IMR-90 (cell line): ENCODE measurements at regions not wholly inside any gene's neighbourhood (a gene's known extent, or its start where the extent isn't known, plus 50 kb on each side); places are given as distances from the start of the nearest gene placed in this dataset.

ENCODE experiments used
- ATAC-seq: fragments of 200-7000 bp; cut with Tn5 transposase; 2 replicates; pipeline ENCODE4 v1.9.1; 2020; ENCODE audit warnings: low read depth, mild to moderate bottlenecking, moderate library complexity
- BruUV-seq: library from RNA; stranded (reverse); fragments of 400-500 nt; replicated peaks from 2 replicates; lab custom pipeline; 2021; lab: Mats Ljungman, UMichigan
- CTCF ChIA-PET: fragments of 300-600 bp; formaldehyde crosslinking; extraction: SDS; loops from one replicate; lab custom pipeline; 2021; ENCODE audit warnings: antibody characterized with exemption; lab: Yijun Ruan, JAX
- POLR2A ChIA-PET: fragments of 300-600 bp; sonication (Branson Sonifier 250); formaldehyde crosslinking; loops from one replicate; lab custom pipeline; 2022; ENCODE audit warnings: antibody characterized with exemption; ENCODE audit not compliant: unreplicated experiment; lab: Charles Lee
- DNase-seq: peaks from one replicate; pipeline ENCODE4 v3.0.0; 2013
- H2AFZ ChIP-seq: replicated peaks from 2 replicates; pipeline ENCODE3; 2013; ENCODE audit warnings: low read length, mild to moderate bottlenecking; ENCODE audit not compliant: poor library complexity
- H2AK5ac ChIP-seq: 2 replicates; pipeline ENCODE4 v1.6.1; 2013; ENCODE audit warnings: low read depth, low read length, inconsistent platforms
- H2AK9ac ChIP-seq: replicated peaks from 2 replicates; pipeline ENCODE3; 2013; ENCODE audit warnings: mild to moderate bottlenecking, low read depth, low read length, moderate library complexity; ENCODE audit not compliant: poor library complexity
- H2BK120ac ChIP-seq: 2 replicates; pipeline ENCODE4 v1.6.1; 2013; ENCODE audit warnings: low read depth, low read length, inconsistent platforms
- H2BK15ac ChIP-seq: 3 replicates; pipeline ENCODE4 v1.6.1; 2013; ENCODE audit warnings: low read depth, low read length, inconsistent platforms
- H2BK20ac ChIP-seq: 2 replicates; pipeline ENCODE4 v1.6.1; 2013; ENCODE audit warnings: low read depth, mild to moderate bottlenecking, inconsistent platforms, low read length, moderate library complexity
- H2BK5ac ChIP-seq: 2 replicates; pipeline ENCODE4 v1.6.1; 2013; ENCODE audit warnings: mild to moderate bottlenecking, low read depth, low read length, inconsistent platforms; ENCODE audit not compliant: poor library complexity, severe bottlenecking
- H3K14ac ChIP-seq: replicated peaks from 2 replicates; pipeline ENCODE4 v1.6.1; 2013; ENCODE audit warnings: low read depth, low read length, inconsistent platforms
- H3K18ac ChIP-seq: 2 replicates; pipeline ENCODE4 v1.6.1; 2013; ENCODE audit warnings: low read depth, low read length, control low read depth
- H3K23ac ChIP-seq: 2 replicates; pipeline ENCODE4 v1.6.1; 2013; ENCODE audit warnings: low read depth, low read length, inconsistent platforms
- H3K27ac ChIP-seq: 2 replicates; pipeline ENCODE4 v1.5.1; 2013; ENCODE audit warnings: mild to moderate bottlenecking, control low read depth, low read length; ENCODE audit not compliant: insufficient read depth
- H3K27me3 ChIP-seq: 2 replicates; pipeline ENCODE4 v1.6.1; 2013; ENCODE audit warnings: low read length; ENCODE audit not compliant: control insufficient read depth, insufficient read depth
- H3K36me3 ChIP-seq: 2 replicates; pipeline ENCODE4 v1.6.1; 2013; ENCODE audit warnings: low read length, mixed read lengths; ENCODE audit not compliant: control insufficient read depth, insufficient read depth
- H3K4ac ChIP-seq: 2 replicates; pipeline ENCODE4 v1.6.1; 2013; ENCODE audit warnings: low read depth, low read length, inconsistent platforms
- H3K4me1 ChIP-seq: 2 replicates; pipeline ENCODE4 v1.6.1; 2013; ENCODE audit warnings: low read length, mixed read lengths; ENCODE audit not compliant: control insufficient read depth, insufficient read depth
- H3K4me2 ChIP-seq: 2 replicates; pipeline ENCODE4 v1.6.1; 2013; ENCODE audit warnings: low read depth, mild to moderate bottlenecking, control low read depth, low read length, moderate library complexity
- H3K4me3 ChIP-seq: 2 replicates; pipeline ENCODE4 v1.5.1; 2013; ENCODE audit warnings: low read depth, mild to moderate bottlenecking, control low read depth, low read length, moderate library complexity; ENCODE audit not compliant: insufficient read depth
- H3K56ac ChIP-seq: 2 replicates; pipeline ENCODE4 v1.6.1; 2013; ENCODE audit warnings: low read length, inconsistent platforms; ENCODE audit not compliant: insufficient read depth; ENCODE audit errors: extremely low read depth
- H3K79me1 ChIP-seq, 2 experiments: 2 replicates each; pipeline ENCODE4 v1.6.1; 2013; ENCODE audit warnings: low read length in 2 of 2, inconsistent platforms in 1 of 2, low read depth in 1 of 2
- H3K9ac ChIP-seq: 2 replicates; pipeline ENCODE4 v1.6.1; 2013; ENCODE audit warnings: low read depth, low read length, control low read depth
- H3K9me1 ChIP-seq: 2 replicates; pipeline ENCODE4 v1.6.1; 2013; ENCODE audit warnings: low read length, inconsistent platforms; ENCODE audit not compliant: insufficient read depth
- H3K9me3 ChIP-seq: 2 replicates; pipeline ENCODE4 v1.6.1; 2013; ENCODE audit warnings: low read length; ENCODE audit not compliant: control insufficient read depth, insufficient read depth
- H4K20me1 ChIP-seq: 2 replicates; pipeline ENCODE4 v1.6.1; 2013; ENCODE audit warnings: low read length, inconsistent platforms; ENCODE audit not compliant: insufficient read depth
- H4K5ac ChIP-seq: 2 replicates; pipeline ENCODE4 v1.6.1; 2013; ENCODE audit warnings: mild to moderate bottlenecking, low read depth, low read length, control low read depth
- H4K8ac ChIP-seq, 2 experiments: 2 replicates each; pipeline ENCODE4 v1.6.1; 2013; ENCODE audit warnings: low read depth in 2 of 2, low read length in 2 of 2, control low read depth in 1 of 2, inconsistent platforms in 1 of 2
- H4K91ac ChIP-seq: 2 replicates; pipeline ENCODE4 v1.6.1; 2013; ENCODE audit warnings: low read depth, low read length, inconsistent platforms; ENCODE audit not compliant: insufficient read depth
- MAZ ChIP-seq: IDR thresholded peaks from 2 replicates; pipeline ENCODE4 v1.6.1; 2012; ENCODE audit warnings: low read depth, mild to moderate bottlenecking, low read length, improper control_type of control experiment, moderate library complexity, borderline replicate concordance
- MXI1 ChIP-seq: IDR thresholded peaks from 2 replicates; pipeline ENCODE4 v1.6.1; 2012; ENCODE audit warnings: low read depth, mild to moderate bottlenecking, low read length, moderate library complexity, borderline replicate concordance
- NFE2L2 ChIP-seq: fragments of 150-350 bp; IDR thresholded peaks from 2 replicates; pipeline ENCODE4 v1.6.1; 2016; ENCODE audit warnings: low read depth, mild to moderate bottlenecking, low read length
- POLR2A ChIP-seq: IDR thresholded peaks from 2 replicates; pipeline ENCODE4 v1.6.1; 2012; ENCODE audit warnings: mild to moderate bottlenecking, low read depth, low read length
- RAD21 ChIP-seq: IDR thresholded peaks from 2 replicates; pipeline ENCODE4 v1.6.1; 2012; ENCODE audit warnings: low read length, improper control_type of control experiment
- RCOR1 ChIP-seq: IDR thresholded peaks from 2 replicates; pipeline ENCODE4 v1.6.1; 2012; ENCODE audit warnings: mild to moderate bottlenecking, low read length, improper control_type of control experiment; ENCODE audit not compliant: insufficient replicate concordance
- RFX5 ChIP-seq: IDR thresholded peaks from 2 replicates; pipeline ENCODE4 v1.8.0; 2012; ENCODE audit warnings: low read depth, mild to moderate bottlenecking, low read length, moderate library complexity
- SMC3 ChIP-seq: fragments of 150-350 bp; IDR thresholded peaks from 2 replicates; pipeline ENCODE4 v1.6.1; 2016; ENCODE audit warnings: low read depth, mild to moderate bottlenecking, antibody characterized with exemption, low read length, moderate library complexity
- WGBS, 2 experiments: methylation state at CpG; one replicate each; pipeline versions ENCODE4 v1.1.5 to v1.1.7; 2013; ENCODE audit warnings: missing lambda C conversion rate in 2 of 2; ENCODE audit not compliant: insufficient read length in 1 of 2; ENCODE audit errors: extremely low coverage in 2 of 2; 5-methylcytosine and 5-hydroxymethylcytosine counted together
- dilution Hi-C: fragments of 300-500 bp; cut with HindIII; formaldehyde crosslinking; loops from one replicate; pipeline ENCODE4 v1.14.3; 2018; ENCODE audit warnings: low sequenced_read_pairs; ENCODE audit not compliant: unreplicated experiment
- in situ Hi-C: fragments of 300-500 bp; cut with MboI; formaldehyde crosslinking; loops from 3 replicates; pipeline ENCODE4 v1.14.3; 2019; ENCODE audit warnings: low sequenced_read_pairs, inconsistent platforms, mixed read lengths
- intact Hi-C: fragments of 100-400 bp; cut with micrococcal nuclease; formaldehyde crosslinking; loops from 2 replicates; pipeline ENCODE4 v1.10.0; 2022

DNA sequence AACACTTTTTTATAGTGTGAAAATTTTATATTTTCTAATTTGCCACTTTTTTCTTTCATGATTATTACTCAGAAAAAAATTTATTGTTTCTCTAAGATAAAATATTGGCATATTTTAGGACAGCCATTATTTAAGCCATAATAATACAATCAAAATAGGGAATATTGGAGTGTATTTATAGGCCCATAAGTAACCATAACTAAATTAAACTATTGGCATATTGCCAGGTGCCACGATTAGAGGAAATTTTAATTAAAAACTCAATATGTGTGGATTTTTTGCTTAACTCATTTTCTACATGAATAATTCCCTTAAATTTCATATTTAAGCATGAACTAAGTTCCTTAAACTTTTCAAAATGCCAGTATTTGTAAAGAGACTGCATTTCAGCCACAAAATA, 587.8 kb downstream of the IPMK start:
- no peak overlapping the region for H3K14ac ChIP-seq
- no TSS peak for BruUV-seq
- H3K4me1 ChIP-seq: no peaks in the 10 kb centered on the region
- no peaks in the 10 kb centered on the region for H3K36me3 ChIP-seq
- H2AFZ ChIP-seq: no peak overlapping the region
- H3K9me3 ChIP-seq: no peaks in the 10 kb centered on the region
- in situ Hi-C loops: no loop called here
- no peak overlapping the region for H3K23ac ChIP-seq
- ChIA-PET CTCF (no interaction called here), POLR2A (no interaction called here)
- H2BK5ac ChIP-seq: no peak overlapping the region
- H3K9me1 ChIP-seq: no peaks in the 10 kb centered on the region
- H4K8ac ChIP-seq: no peak overlapping the region
- no peak for TF ChIP-seq RCOR1
- TF ChIP-seq NFE2L2: no peak
- TF ChIP-seq MAZ: no peak
- TF ChIP-seq RAD21: no peak
- TF ChIP-seq RFX5: no peak
- TF ChIP-seq POLR2A: no peak
- TF ChIP-seq MXI1: no peak
- TF ChIP-seq SMC3: no peak
- no peak for DNase-seq
- H3K79me1 ChIP-seq: no peaks in the 10 kb centered on the region
- no peaks in the 10 kb centered on the region for H3K27me3 ChIP-seq
- WGBS, 2 experiments: no CpG with 5 or more reads among the region's 1 CpG
- no peak for ATAC-seq
- intact Hi-C loops: no loop called here
- no peak overlapping the region for H4K5ac ChIP-seq
- H3K9ac ChIP-seq: no peak overlapping the region
- H3K27ac ChIP-seq: no peak overlapping the region
- no peak overlapping the region for H3K4me2 ChIP-seq
- no peak overlapping the region for H2BK20ac ChIP-seq
- no peak overlapping the region for H2BK120ac ChIP-seq
- no peak overlapping the region for H4K91ac ChIP-seq
- no peak overlapping the region for H2AK9ac ChIP-seq
- H2AK5ac ChIP-seq: no peak overlapping the region
- H3K4me3 ChIP-seq: no peak overlapping the region
- no peaks in the 10 kb centered on the region for H4K20me1 ChIP-seq
- H3K18ac ChIP-seq: no peak overlapping the region
- no peak overlapping the region for H3K56ac ChIP-seq
- no peak overlapping the region for H2BK15ac ChIP-seq
- no peak overlapping the region for H3K4ac ChIP-seq
- dilution Hi-C loops: no loop called here
